Prostate gland (tissue), 2 donors: ENCODE measurements at regions not wholly inside any gene's neighbourhood (a gene's known extent, or its start where the extent isn't known, plus 50 kb on each side); places are given as distances from the start of the nearest gene placed in this dataset.

Source experiments
- CTCF ChIP-seq, 4 experiments: fragments of 200-600 bp in 2 of 4; fragments of 450-650 bp in 2 of 4; sonication (generic) in 2 of 4; IDR thresholded peaks; 1 replicate in 3 of 4; 2 replicates in 1 of 4; pipeline ENCODE4 v1.5.1; 2016 to 2019; ENCODE audit warnings: antibody characterized with exemption in 4 of 4, mild to moderate bottlenecking in 2 of 4, moderate library complexity in 2 of 4
- POLR2A ChIP-seq: fragments of 450-650 bp; IDR thresholded peaks from one replicate; pipeline ENCODE4 v1.6.1; 2016; ENCODE audit warnings: antibody characterized with exemption, mild to moderate bottlenecking

- TF ChIP-seq CTCF (IDR thresholded peaks at IDR 0.05) (no peak), POLR2A (no peak)
These were observed 108.3 kb upstream of the VCX2 start for GRCh38 chrX:8279323-8279722.
